GM12891 (cell line): ENCODE measurements at regions not wholly inside any gene's neighbourhood (a gene's known extent, or its start where the extent isn't known, plus 50 kb on each side); places are given as distances from the start of the nearest gene placed in this dataset.

ENCODE experiments used
- DNase-seq: peaks from one replicate; pipeline ENCODE4 v3.0.0; 2011; ENCODE audit warnings: low spot score; ENCODE audit not compliant: insufficient read length
- FAIRE-seq: peaks from 2 replicates; lab custom pipeline; 2011; peaks lifted over from hg19 to GRCh38; lab: Jason Lieb, UNC
- PAX5 ChIP-seq: IDR thresholded peaks from 2 replicates; pipeline ENCODE4 v1.6.1; 2011; ENCODE audit warnings: low read length, moderate library complexity, mild to moderate bottlenecking; ENCODE audit not compliant: insufficient read depth, severe bottlenecking
- POLR2A ChIP-seq: IDR thresholded peaks from 2 replicates; pipeline ENCODE4 v1.6.1; 2011; ENCODE audit warnings: low read depth, low read length, control low read depth
- POLR2AphosphoS5 ChIP-seq: IDR thresholded peaks from 2 replicates; pipeline ENCODE4 v1.6.1; 2011; ENCODE audit warnings: low read depth, low read length, control low read depth
- POU2F2 ChIP-seq: IDR thresholded peaks from 2 replicates; pipeline ENCODE4 v1.6.1; 2011; ENCODE audit warnings: low read depth, mild to moderate bottlenecking, control low read depth, low read length, moderate library complexity
- SPI1 ChIP-seq: IDR thresholded peaks from 2 replicates; pipeline ENCODE4 v1.6.1; 2011; ENCODE audit warnings: low read depth, low read length, control low read depth
- TAF1 ChIP-seq: IDR thresholded peaks from 2 replicates; pipeline ENCODE4 v1.6.1; 2011; ENCODE audit warnings: low read depth, low read length, control low read depth

DNA sequence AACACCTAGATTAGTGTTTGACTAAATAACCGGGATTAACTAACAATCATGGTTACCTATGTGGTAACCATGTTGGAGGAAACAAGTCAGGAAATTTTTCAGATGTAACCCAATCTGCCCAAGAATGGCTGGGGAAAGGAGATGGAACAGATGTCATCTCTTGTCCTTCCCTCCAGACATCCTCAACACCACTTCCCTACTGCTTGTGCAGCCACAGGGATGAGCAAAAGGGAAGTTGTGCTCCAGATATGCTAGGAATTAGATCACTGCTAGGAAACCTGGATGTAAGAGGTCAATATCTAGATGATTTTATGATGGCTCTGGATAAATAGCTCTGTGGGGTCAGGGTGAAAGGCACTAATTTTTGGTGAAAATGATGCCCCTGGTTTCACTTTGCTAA lies 61.3 kb upstream of the ELL2 start:
- FAIRE-seq, result no peak
- TF ChIP-seq POLR2AphosphoS5, result no peak
- no peak for TF ChIP-seq TAF1
- TF ChIP-seq POU2F2, result no peak
- no peak for TF ChIP-seq PAX5
- TF ChIP-seq SPI1, result no peak
- no peak for DNase-seq

DNA sequence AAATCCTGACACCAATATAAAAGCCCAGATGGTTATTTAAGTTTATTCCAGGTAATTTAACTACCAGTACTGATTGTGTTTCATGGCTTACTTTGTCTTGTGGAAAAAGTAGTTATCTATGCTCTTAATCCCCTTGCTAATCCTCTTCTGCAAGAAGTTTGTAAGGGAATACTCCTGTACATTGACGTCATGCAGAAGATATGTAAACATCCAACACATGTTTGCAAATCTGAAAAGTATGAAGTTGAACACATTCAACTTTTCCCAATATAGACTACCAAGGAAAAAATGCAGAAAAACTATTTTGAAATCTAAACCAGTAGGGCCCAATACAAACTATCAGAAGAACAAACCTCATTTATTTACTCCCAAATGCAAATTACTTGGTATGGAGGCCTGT lies 56.3 kb upstream of the ELL2 start:
- no peak for DNase-seq
- no peak for FAIRE-seq
- TF ChIP-seq POU2F2 (no peak), SPI1 (no peak), PAX5 (no peak), POLR2AphosphoS5 (no peak), POLR2A (no peak), TAF1 (no peak)

DNA sequence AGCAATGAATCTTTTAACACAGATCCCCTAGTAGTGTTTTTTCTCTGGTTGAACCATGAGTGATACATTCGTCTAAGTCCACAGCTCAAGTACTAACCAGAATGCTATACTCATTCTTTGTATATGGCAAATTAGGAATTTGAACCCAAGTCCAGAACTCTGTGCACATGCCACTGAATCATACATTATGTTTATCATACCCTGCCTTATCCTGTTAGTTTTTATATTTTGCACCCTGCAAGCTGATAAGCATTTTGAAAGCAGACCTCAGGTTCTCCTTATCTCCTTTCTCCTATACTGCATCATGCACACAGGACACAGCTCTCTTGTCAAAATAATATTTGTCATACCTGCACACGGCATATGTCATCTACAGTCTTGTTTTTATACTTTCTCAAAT lies 54.6 kb upstream of the ELL2 start:
- no peak for DNase-seq
- FAIRE-seq, result no peak
- no peak for TF ChIP-seq PAX5
- no peak for TF ChIP-seq SPI1
- TF ChIP-seq POLR2A, result no peak
- no peak for TF ChIP-seq TAF1
- TF ChIP-seq POLR2AphosphoS5, result no peak
- TF ChIP-seq POU2F2, result no peak

DNA sequence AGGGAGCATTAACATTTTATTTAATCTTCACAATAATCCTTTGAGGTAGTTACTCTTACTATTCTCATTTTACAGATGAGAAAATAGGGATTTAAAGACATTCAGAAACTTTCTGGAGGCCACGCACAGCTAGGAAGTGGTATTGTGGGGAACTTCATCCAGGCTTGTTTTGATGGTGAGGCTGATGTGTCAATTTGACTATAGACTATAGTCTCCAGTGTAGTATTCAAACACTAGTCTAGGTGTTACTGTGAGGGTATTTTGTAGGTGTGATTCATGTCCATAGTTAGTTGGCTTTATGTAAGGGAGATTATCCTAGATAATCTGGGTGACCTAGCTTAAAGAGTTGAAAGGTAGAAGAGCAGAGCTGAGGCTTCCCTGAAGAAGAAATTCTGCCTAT lies 54.1 kb upstream of the ELL2 start:
- TF ChIP-seq TAF1 (no peak), POLR2A (no peak), POLR2AphosphoS5 (no peak), PAX5 (no peak), SPI1 (no peak), POU2F2 (no peak)
- FAIRE-seq (no peak), DNase-seq (no peak)

DNA sequence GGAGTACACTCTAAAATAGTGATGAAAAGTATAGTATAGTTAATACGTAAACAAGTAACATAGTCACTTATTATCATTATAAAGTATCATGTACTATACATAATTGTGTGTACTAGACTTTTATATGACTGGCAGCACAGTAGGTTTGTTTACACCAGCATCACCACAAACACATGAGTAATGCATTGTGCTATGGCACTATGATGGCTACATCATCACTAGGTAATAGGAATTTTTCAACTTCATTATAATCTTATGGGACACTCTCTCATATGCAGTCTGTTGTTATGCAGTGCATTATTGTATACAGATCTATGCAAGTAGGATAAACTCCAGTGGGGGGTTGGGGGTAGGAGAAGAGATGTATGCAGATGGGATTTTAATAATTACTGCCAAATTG lies 52.7 kb upstream of the ELL2 start:
- DNase-seq, result no peak
- TF ChIP-seq SPI1, result no peak
- TF ChIP-seq POU2F2, result no peak
- TF ChIP-seq TAF1, result no peak
- no peak for TF ChIP-seq POLR2AphosphoS5
- TF ChIP-seq PAX5, result no peak
- TF ChIP-seq POLR2A, result no peak
- no peak for FAIRE-seq

DNA sequence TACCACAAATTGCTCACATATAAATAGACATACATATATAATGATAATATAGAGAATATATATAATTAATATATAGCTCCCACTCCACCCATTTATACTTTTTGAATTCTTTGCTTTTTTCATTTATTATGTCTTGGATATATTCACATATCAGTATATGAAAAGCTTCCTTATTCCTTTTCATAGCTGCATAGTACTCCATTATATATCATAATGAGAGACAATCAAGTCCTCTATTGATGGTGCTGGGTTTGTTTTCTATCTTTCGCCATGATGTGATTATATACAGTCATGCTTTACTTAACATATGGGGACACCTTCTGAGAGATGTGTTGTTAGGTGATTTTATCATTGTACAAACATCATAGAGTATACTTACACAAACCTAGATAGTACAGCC lies 51.6 kb upstream of the ELL2 start:
- FAIRE-seq (no peak), DNase-seq (no peak)
- no peak for TF ChIP-seq POLR2A
- no peak for TF ChIP-seq PAX5
- TF ChIP-seq POLR2AphosphoS5, result no peak
- no peak for TF ChIP-seq POU2F2
- no peak for TF ChIP-seq TAF1
- TF ChIP-seq SPI1, result no peak

DNA sequence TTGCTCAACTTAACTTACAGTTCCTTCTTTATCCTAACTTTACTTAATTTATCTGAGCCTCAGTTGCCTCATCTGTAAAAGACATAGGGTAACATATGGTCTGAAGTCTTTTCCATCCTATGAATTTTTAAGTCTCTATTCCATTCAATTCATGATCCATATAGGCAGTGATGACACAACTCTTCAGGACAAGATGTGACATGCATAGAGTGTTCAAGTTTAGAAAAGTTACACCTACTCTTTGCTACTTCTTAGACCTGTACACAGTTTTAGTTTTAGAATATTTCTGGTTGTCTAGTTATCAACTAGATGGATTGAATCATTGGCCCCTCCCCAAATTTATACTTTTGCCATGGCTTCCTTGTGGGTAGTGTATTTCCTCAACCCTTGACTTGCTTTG lies 50.7 kb upstream of the ELL2 start:
- TF ChIP-seq SPI1 (no peak), POU2F2 (no peak), POLR2AphosphoS5 (no peak), PAX5 (no peak), TAF1 (no peak), POLR2A (no peak)
- FAIRE-seq (no peak), DNase-seq (no peak)
